ENCODE measurements at regions not wholly inside any gene's neighbourhood (a gene's known extent, or its start where the extent isn't known, plus 50 kb on each side); places are given as distances from the start of the nearest gene placed in this dataset.

DNA sequence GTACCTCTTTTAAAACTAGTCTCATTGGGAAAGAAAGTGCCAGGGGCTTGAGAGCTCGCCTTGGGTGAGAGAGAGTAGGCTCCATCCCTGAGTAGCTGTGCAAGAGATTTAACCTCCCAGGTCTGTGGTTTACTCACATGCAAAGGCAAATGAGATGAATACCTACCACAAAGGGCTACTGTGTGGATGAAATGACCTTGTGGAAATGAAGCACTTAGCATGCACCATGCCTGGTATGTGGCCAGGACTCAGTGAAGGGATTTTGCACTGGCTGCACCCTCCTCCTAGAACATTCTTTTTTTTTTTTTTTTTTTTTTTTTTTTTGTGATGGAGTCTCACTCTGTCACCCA, 120.3 kb downstream of the PROX1 start:
- TF ChIP-seq EP300 (IDR thresholded peaks at IDR 0.05; ENCODE audit: borderline replicate concordance): no peak
- TF ChIP-seq TCF12 (IDR thresholded peaks at IDR 0.05; ENCODE audit: low read depth): no peak
- no peak for TF ChIP-seq NFIC (IDR thresholded peaks at IDR 0.05)
- TF ChIP-seq TEAD4 (IDR thresholded peaks at IDR 0.05): no peak
- no peak for TF ChIP-seq YY1 (IDR thresholded peaks at IDR 0.05; ENCODE audit: low read depth)
- no peak for TF ChIP-seq TAF1 (IDR thresholded peaks at IDR 0.05; ENCODE audit: low read depth)
- no peak for TF ChIP-seq FOXM1 (IDR thresholded peaks at IDR 0.05; ENCODE audit: borderline replicate concordance, low read depth)
- no peak for TF ChIP-seq EGR1 (IDR thresholded peaks at IDR 0.05)
